ENCODE measurements at regions not wholly inside any gene's neighbourhood (a gene's known extent, or its start where the extent isn't known, plus 50 kb on each side); places are given as distances from the start of the nearest gene placed in this dataset.

DNA sequence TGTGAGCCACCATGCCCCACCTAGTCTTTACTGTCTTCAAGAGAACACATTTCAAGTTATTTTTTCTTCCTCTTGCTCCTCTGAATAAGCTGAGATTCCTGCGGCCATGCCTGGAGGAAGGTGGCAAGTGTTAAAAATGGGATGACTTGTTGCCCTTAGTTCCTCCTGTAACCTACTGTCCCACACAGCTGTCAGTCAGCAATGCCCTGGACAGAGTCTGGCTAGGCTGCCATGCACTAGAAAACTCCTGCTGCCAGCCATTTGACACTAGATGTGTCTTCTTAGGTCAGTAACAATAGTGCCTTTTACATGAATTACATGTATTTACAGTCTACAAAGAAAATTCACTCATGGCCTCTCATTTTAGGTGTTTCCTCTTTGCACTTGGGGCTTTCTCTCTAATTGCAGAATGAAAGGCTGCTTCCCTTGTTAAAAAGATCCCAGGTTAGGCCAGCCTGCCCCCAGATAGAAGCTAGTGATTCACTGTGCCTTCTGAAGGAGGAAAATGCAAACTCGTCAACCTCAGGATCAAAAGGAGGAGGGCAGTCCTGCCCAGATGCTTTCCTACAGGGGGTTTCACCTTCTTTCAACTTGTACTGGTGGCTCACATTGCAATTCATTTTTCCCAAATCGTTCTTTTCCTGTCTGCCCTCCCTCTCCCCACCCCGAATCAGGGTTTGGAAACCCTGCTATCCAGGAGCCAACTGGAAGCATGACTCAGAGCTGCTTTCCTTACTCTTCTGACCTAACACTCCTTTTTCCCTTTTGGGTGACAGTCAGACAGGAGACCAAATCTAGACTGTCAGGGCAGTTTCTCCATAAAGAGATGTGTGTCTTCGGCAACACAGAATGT, 136.6 kb downstream of the SPAG6 start:
- H3K4me1 Mint-ChIP-seq = peaks cover 25% of the 10 kb centered on the region
- H3K4me3 Mint-ChIP-seq = no peak overlapping the region
- no peaks in the 10 kb centered on the region for H3K9me3 Mint-ChIP-seq
- H3K36me3 Mint-ChIP-seq = no peaks in the 10 kb centered on the region
- no peak for TF ChIP-seq CTCF (IDR thresholded peaks at IDR 0.05; ENCODE audit: unreplicated experiment)
- DNase-seq (ENCODE audit: low spot score in 2 of 2, unreplicated experiment in 2 of 2) = no peak
- H3K27ac Mint-ChIP-seq = no peak overlapping the region
- H3K27me3 Mint-ChIP-seq (ENCODE audit: low read depth) = peaks cover 33% of the 10 kb centered on the region

DNA sequence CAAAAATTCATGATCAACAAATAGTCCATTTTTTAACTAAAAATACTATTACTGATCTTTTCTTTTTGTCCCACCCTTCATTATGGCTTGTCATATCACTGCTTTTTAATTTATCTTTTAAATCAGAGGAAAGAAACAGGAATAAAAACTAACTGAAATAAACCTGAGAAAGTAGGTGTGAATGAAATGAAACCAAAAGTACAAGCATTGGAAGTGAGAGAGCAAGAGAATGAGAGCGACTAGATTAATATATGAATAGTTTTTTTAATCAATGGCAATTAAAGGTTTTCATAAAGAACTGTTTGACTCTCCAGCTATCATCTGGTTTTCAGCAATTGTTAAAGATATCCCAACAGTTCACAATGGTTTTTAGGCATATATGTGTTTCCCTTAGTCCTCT, 137.8 kb downstream of the SPAG6 start:
- Mint-ChIP-seq H3K9me3 (no peaks in the 10 kb centered on the region), H3K4me1 (peaks cover 20% of the 10 kb centered on the region), H3K27me3 (ENCODE audit: low read depth) (peaks cover 21% of the 10 kb centered on the region), H3K36me3 (no peaks in the 10 kb centered on the region), H3K27ac (no peak overlapping the region), H3K4me3 (no peak overlapping the region)
- TF ChIP-seq CTCF (IDR thresholded peaks at IDR 0.05; ENCODE audit: unreplicated experiment) = no peak
- no peak for DNase-seq (ENCODE audit: low spot score in 2 of 2, unreplicated experiment in 2 of 2)
